HFFc6 (cell line): ENCODE measurements at regions not wholly inside any gene's neighbourhood (a gene's known extent, or its start where the extent isn't known, plus 50 kb on each side); places are given as distances from the start of the nearest gene placed in this dataset.

Experiments used
- DNase-seq: peaks from one replicate; pipeline ENCODE4 v3.0.0-alpha.2; 2018
- H3K27ac Mint-ChIP-seq: 2 replicates; pipeline ENCODE4 v1.8.0; 2020; ENCODE audit warnings: mild to moderate bottlenecking, mixed read lengths
- H3K27me3 Mint-ChIP-seq: 2 replicates; pipeline ENCODE4 v1.8.0; 2021; ENCODE audit warnings: mild to moderate bottlenecking, moderate library complexity, mixed read lengths; ENCODE audit not compliant: insufficient read depth
- H3K36me3 Mint-ChIP-seq: 2 replicates; pipeline ENCODE4 v1.8.0; 2021; ENCODE audit warnings: low read depth, mixed read lengths
- H3K4me1 Mint-ChIP-seq: 2 replicates; pipeline ENCODE4 v1.8.0; 2020; ENCODE audit warnings: low read depth, mixed read lengths
- H3K4me3 Mint-ChIP-seq: 2 replicates; pipeline ENCODE4 v1.8.0; 2020; ENCODE audit warnings: mild to moderate bottlenecking, moderate library complexity, mixed read lengths
- H3K9me3 Mint-ChIP-seq: 2 replicates; pipeline ENCODE4 v1.8.0; 2020; ENCODE audit warnings: mild to moderate bottlenecking, mixed read lengths
- CTCF ChIP-seq: fragments of 200-600 bp; sonication (generic); IDR thresholded peaks from 2 replicates; pipeline ENCODE4 v1.5.0; 2021; ENCODE audit warnings: antibody characterized with exemption, mild to moderate bottlenecking

DNA sequence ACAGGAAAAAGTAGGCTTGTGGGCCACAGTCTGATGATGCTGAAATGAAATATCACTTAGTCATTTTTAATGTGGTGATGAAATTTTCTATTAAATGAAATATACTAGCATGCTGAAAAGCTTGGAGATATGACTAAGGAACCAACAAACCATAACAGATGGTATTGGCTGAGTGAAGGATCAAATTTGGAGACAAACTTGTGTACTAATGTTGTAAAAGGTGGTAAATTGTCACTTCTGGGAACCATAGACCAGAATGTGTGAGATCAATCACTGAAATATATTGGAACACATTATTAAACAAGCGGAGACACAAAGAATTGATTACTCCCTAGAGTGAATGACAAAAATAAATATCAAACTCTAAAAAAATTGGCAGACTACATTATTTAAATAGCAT lies 232.4 kb downstream of the DOK5 start:
- Mint-ChIP-seq H3K36me3 (no peaks in the 10 kb centered on the region), H3K27me3 (no peaks in the 10 kb centered on the region; the same call in 1 of the 2 replicates), H3K4me3 (no peak overlapping the region), H3K9me3 (peaks cover 34% of the 10 kb centered on the region), H3K4me1 (no peaks in the 10 kb centered on the region), H3K27ac (no peak overlapping the region)
- no peak for TF ChIP-seq CTCF
- DNase-seq = no peak

DNA sequence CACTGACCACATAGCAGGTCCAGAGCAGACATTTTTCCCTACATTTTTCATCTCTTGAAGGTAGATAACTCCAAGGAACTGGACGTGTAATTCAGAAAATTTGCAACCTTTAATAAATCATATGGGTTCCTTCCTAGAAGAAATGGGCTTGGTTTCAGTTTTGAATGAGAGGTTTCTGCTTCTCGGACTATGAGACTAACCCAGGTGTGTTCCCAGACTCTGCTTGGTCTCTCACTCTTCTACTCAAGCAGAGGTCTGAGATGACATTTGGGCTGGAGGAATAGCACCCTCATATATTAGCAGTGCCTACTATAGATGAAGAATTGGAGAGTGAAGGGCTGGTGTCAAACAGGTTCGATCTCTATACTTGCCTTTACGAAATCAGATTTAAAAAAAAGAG lies 231.2 kb downstream of the DOK5 start:
- H3K36me3 Mint-ChIP-seq = no peaks in the 10 kb centered on the region
- no peak for DNase-seq
- H3K4me3 Mint-ChIP-seq = no peak overlapping the region
- TF ChIP-seq CTCF = no peak
- H3K27ac Mint-ChIP-seq = no peak overlapping the region
- H3K9me3 Mint-ChIP-seq = peaks cover 38% of the 10 kb centered on the region
- no peaks in the 10 kb centered on the region for H3K4me1 Mint-ChIP-seq
- no peaks in the 10 kb centered on the region; the same call in 1 of the 2 replicates for H3K27me3 Mint-ChIP-seq

GRCh38 chr20:54704032-54704635 lies 228.7 kb downstream of the DOK5 start:
- Mint-ChIP-seq H3K9me3 (peaks cover 30% of the 10 kb centered on the region), H3K27ac (no peak overlapping the region), H3K27me3 (no peaks in the 10 kb centered on the region; the same call in 1 of the 2 replicates)

More at GRCh38 chr20:54704032-54704635, 228.7 kb downstream of the DOK5 start:
- no peaks in the 10 kb centered on the region for H3K36me3 Mint-ChIP-seq
- H3K4me3 Mint-ChIP-seq = no peak overlapping the region
- TF ChIP-seq CTCF = no peak
- no peaks in the 10 kb centered on the region for H3K4me1 Mint-ChIP-seq
- DNase-seq = no peak
